ENCODE measurements at regions not wholly inside any gene's neighbourhood (a gene's known extent, or its start where the extent isn't known, plus 50 kb on each side); places are given as distances from the start of the nearest gene placed in this dataset.

- no peak for FAIRE-seq
- no peaks in the 10 kb centered on the region; a peak in 1 of 4 replicates for H3K27me3 ChIP-seq (replicated peaks in 1 of 2; ENCODE audit: control insufficient read depth in 2 of 2, insufficient read depth in 2 of 2, low read length in 1 of 2)
- no peaks in the 10 kb centered on the region; the same call in 2 of the 3 replicates for H3K9me3 ChIP-seq (replicated peaks; ENCODE audit: control insufficient read depth, insufficient read depth, low read length)
- in situ Hi-C loops (cut with MboI), result no loop called here
- ChIA-PET CTCF (no interaction called here), RAD21 (ENCODE audit: unreplicated experiment) (no interaction called here), SMC1A (ENCODE audit: uncharacterized antibody, unreplicated experiment) (no interaction called here), POLR2A (no interaction called here)
- 25% methylated on average over 7 of the region's 7 CpGs for WGBS (ENCODE audit: insufficient coverage, insufficient replicate concordance, low lambda C conversion rate, missing lambda C conversion rate)
- H2AFZ ChIP-seq (ENCODE audit: control insufficient read depth, low read depth, low read length), result no peak overlapping the region
- no peaks in the 10 kb centered on the region for H4K20me1 ChIP-seq (ENCODE audit: control insufficient read depth, insufficient read depth)
- no peaks in the 10 kb centered on the region for H3K4me1 ChIP-seq (ENCODE audit: control insufficient read depth, insufficient read depth, low read length)
- no peak overlapping the region for H3K4me2 ChIP-seq (ENCODE audit: control insufficient read depth, insufficient read depth)
- intact Hi-C loops (cut with micrococcal nuclease; ENCODE audit: unreplicated experiment), result no loop called here
- no peak overlapping the region for H3K27ac ChIP-seq (ENCODE audit: control insufficient read depth, insufficient read depth)
- BruUV-seq (replicated peaks), result no TSS peak
- DNase-seq (ENCODE audit: low read depth, low spot score), result no peak
- ATAC-seq, result no peak
- TF ChIP-seq POLR2A (IDR thresholded peaks at IDR 0.05; ENCODE audit: low read depth, low read length), result no peak
- TF ChIP-seq MXI1 (IDR thresholded peaks at IDR 0.05; ENCODE audit: low read depth, low read length), result no peak
- TF ChIP-seq HCFC1 (IDR thresholded peaks at IDR 0.05; ENCODE audit: low read length), result no peak
- no peak for TF ChIP-seq BCL11A (IDR thresholded peaks at IDR 0.05; ENCODE audit: low read depth, low read length)
- no peak overlapping the region for H3K4me3 ChIP-seq
- H3K36me3 ChIP-seq (ENCODE audit: control insufficient read depth in 2 of 2, insufficient read depth in 2 of 2, low read length in 1 of 2), result no peaks in the 10 kb centered on the region
- H3K9ac ChIP-seq (ENCODE audit: control insufficient read depth, insufficient read depth, low read length), result no peak overlapping the region
- no peaks in the 10 kb centered on the region for H3K79me2 ChIP-seq (ENCODE audit: control insufficient read depth, insufficient read depth, low read length)
Observed at GRCh38 chr2:239770246-239770639, 254.9 kb downstream of the NDUFA10 start.

DNA sequence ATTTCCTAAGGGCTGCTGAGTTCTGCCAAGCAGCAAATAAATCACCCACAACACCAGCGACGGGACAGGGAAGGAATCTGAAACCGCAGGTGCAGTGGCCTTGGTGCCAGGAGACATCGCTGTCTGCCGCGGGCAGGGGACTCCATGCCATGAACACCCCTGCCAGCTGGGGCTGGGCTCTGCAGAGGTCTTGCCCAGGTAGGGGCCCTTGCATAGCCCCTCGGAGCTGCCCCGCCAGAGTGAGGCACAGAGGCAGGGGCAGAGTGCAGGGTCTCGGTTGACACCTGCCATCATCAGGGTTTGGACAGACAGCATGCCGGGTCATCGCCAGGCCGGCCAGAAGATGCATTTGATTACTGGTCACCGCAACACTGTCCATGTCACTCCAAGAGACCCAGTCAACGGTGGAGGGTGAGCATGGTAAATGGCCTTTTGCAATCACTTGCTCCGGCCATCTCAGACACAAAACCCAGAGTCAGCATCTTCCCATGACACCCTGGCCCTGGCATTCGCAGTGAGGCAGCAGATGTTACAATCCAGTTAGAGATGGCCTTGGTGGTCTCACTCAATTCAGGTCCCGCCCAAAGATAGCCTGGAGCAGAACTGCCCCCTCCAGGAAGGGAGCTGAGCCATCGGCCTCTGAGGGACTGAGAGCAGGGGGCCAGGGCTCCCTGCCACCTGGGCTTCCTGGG lies 255.4 kb downstream of the NDUFA10 start:
- Histone ChIP-seq H3K27ac (ENCODE audit: control insufficient read depth, insufficient read depth) (no peak overlapping the region), H2AFZ (ENCODE audit: control insufficient read depth, low read depth, low read length) (no peak overlapping the region), H4K20me1 (ENCODE audit: control insufficient read depth, insufficient read depth) (no peaks in the 10 kb centered on the region), H3K4me1 (ENCODE audit: control insufficient read depth, insufficient read depth, low read length) (no peaks in the 10 kb centered on the region), H3K79me2 (ENCODE audit: control insufficient read depth, insufficient read depth, low read length) (no peaks in the 10 kb centered on the region), H3K4me3 (no peak overlapping the region), H3K36me3 (ENCODE audit: control insufficient read depth in 2 of 2, insufficient read depth in 2 of 2, low read length in 1 of 2) (no peaks in the 10 kb centered on the region), H3K4me2 (ENCODE audit: control insufficient read depth, insufficient read depth) (no peak overlapping the region), H3K27me3 (replicated peaks in 1 of 2; ENCODE audit: control insufficient read depth in 2 of 2, insufficient read depth in 2 of 2, low read length in 1 of 2) (no peaks in the 10 kb centered on the region; a peak in 1 of 4 replicates), H3K9me3 (replicated peaks; ENCODE audit: control insufficient read depth, insufficient read depth, low read length) (no peaks in the 10 kb centered on the region; the same call in 2 of the 3 replicates), H3K9ac (ENCODE audit: control insufficient read depth, insufficient read depth, low read length) (no peak overlapping the region)
- BruUV-seq (replicated peaks), result no TSS peak
- intact Hi-C loops (cut with micrococcal nuclease; ENCODE audit: unreplicated experiment), result no loop called here
- in situ Hi-C loops (cut with MboI), result no loop called here
- ChIA-PET SMC1A (ENCODE audit: uncharacterized antibody, unreplicated experiment) (no interaction called here), RAD21 (ENCODE audit: unreplicated experiment) (no interaction called here), POLR2A (no interaction called here), CTCF (no interaction called here)
- no peak for DNase-seq (ENCODE audit: low read depth, low spot score)
- 45% methylated on average over 18 of the region's 18 CpGs for WGBS (ENCODE audit: insufficient coverage, insufficient replicate concordance, low lambda C conversion rate, missing lambda C conversion rate)
- FAIRE-seq, result no peak
- ATAC-seq, result no peak
- TF ChIP-seq GATAD2B (conservative IDR thresholded peaks at IDR 0.05; ENCODE audit: low read depth) (no peak), CHD2 (IDR thresholded peaks at IDR 0.05; ENCODE audit: borderline replicate concordance, low read depth, low read length) (no peak), ESRRA (IDR thresholded peaks at IDR 0.05; ENCODE audit: low read length) (no peak), POLR2AphosphoS2 (IDR thresholded peaks at IDR 0.05; ENCODE audit: low read depth, low read length) (no peak), ZNF274 (IDR thresholded peaks at IDR 0.05; ENCODE audit: insufficient read depth, insufficient read length) (no peak), RELB (IDR thresholded peaks at IDR 0.05; ENCODE audit: low read depth) (no peak), MEF2B (IDR thresholded peaks at IDR 0.05; ENCODE audit: partially characterized antibody, poor library complexity, severe bottlenecking) (no peak), ZZZ3 (IDR thresholded peaks at IDR 0.05; ENCODE audit: control insufficient read depth, insufficient read length, low read depth) (no peak), TARDBP (IDR thresholded peaks at IDR 0.05; ENCODE audit: borderline replicate concordance) (no peak), KAT2A (conservative IDR thresholded peaks at IDR 0.05; ENCODE audit: control insufficient read depth, low read depth, low read length) (no peak)
- TF ChIP-seq, protein P1, sequence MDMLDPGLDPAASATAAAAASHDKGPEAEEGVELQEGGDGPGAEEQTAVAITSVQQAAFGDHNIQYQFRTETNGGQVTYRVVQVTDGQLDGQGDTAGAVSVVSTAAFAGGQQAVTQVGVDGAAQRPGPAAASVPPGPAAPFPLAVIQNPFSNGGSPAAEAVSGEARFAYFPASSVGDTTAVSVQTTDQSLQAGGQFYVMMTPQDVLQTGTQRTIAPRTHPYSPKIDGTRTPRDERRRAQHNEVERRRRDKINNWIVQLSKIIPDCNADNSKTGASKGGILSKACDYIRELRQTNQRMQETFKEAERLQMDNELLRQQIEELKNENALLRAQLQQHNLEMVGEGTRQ (IDR thresholded peaks at IDR 0.05; ENCODE audit: borderline replicate concordance, low read depth, low read length), result no peak
- TF ChIP-seq, protein P2, sequence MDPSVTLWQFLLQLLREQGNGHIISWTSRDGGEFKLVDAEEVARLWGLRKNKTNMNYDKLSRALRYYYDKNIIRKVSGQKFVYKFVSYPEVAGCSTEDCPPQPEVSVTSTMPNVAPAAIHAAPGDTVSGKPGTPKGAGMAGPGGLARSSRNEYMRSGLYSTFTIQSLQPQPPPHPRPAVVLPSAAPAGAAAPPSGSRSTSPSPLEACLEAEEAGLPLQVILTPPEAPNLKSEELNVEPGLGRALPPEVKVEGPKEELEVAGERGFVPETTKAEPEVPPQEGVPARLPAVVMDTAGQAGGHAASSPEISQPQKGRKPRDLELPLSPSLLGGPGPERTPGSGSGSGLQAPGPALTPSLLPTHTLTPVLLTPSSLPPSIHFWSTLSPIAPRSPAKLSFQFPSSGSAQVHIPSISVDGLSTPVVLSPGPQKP (IDR thresholded peaks at IDR 0.05; ENCODE audit: low read depth, low read length), result no peak

All from GM12878 (cell line).